Panc1 (cell line): ENCODE measurements at regions not wholly inside any gene's neighbourhood (a gene's known extent, or its start where the extent isn't known, plus 50 kb on each side); places are given as distances from the start of the nearest gene placed in this dataset.

Source experiments
- ATAC-seq: fragments of 200-7000 bp; cut with Tn5 transposase; 2 replicates; pipeline ENCODE4 v1.9.1; 2020; ENCODE audit warnings: mild to moderate bottlenecking, moderate library complexity
- BruUV-seq: library from RNA; stranded (reverse); fragments of 400-500 nt; replicated peaks from 2 replicates; lab custom pipeline; 2021; lab: Mats Ljungman, UMichigan
- CTCF ChIA-PET: fragments of 300-600 bp; sonication (Branson Sonifier 250); formaldehyde crosslinking; loops from one replicate; lab custom pipeline; 2022; ENCODE audit warnings: antibody characterized with exemption; lab: Charles Lee
- POLR2A ChIA-PET: fragments of 300-600 bp; sonication (Branson Sonifier 250); formaldehyde crosslinking; loops from one replicate; lab custom pipeline; 2022; ENCODE audit warnings: antibody characterized with exemption; lab: Charles Lee
- DNase-seq: peaks from one replicate; pipeline ENCODE4 v3.0.0-alpha.2; 2010; ENCODE audit warnings: low read depth, low spot score
- H3K27ac ChIP-seq: 2 replicates; pipeline ENCODE4 v1.5.1; 2011; ENCODE audit warnings: mild to moderate bottlenecking, low read length, inconsistent platforms
- H3K27me3 ChIP-seq: fragments of 200-500 bp; sonication (Bioruptor generic); 2 replicates; pipeline ENCODE4 v1.6.0; 2014; ENCODE audit warnings: low read length, inconsistent platforms; ENCODE audit not compliant: control insufficient read depth, insufficient read depth
- H3K36me3 ChIP-seq: fragments of 200-500 bp; sonication (Bioruptor generic); 2 replicates; pipeline ENCODE4 v1.5.1; 2014; ENCODE audit warnings: inconsistent platforms, mild to moderate bottlenecking, low read length, moderate library complexity; ENCODE audit not compliant: control insufficient read depth, insufficient read depth
- H3K4me1 ChIP-seq: 2 replicates; pipeline ENCODE4 v1.5.1; 2011; ENCODE audit warnings: inconsistent platforms, mild to moderate bottlenecking, low read length, moderate library complexity; ENCODE audit not compliant: control insufficient read depth, insufficient read depth
- H3K4me3 ChIP-seq, 2 experiments: 2 replicates each; pipeline ENCODE4 v1.5.1; 2011 to 2012; ENCODE audit warnings: low read depth in 2 of 2, low read length in 2 of 2, mild to moderate bottlenecking in 2 of 2, inconsistent platforms in 1 of 2, moderate library complexity in 1 of 2
- H3K9me3 ChIP-seq: fragments of 200-500 bp; sonication (Bioruptor generic); 2 replicates; pipeline ENCODE4 v1.5.1; 2014; ENCODE audit warnings: low read depth, mild to moderate bottlenecking, inconsistent platforms, low read length, moderate library complexity; ENCODE audit not compliant: control insufficient read depth, insufficient read depth
- CTCF ChIP-seq: fragments of 450-650 bp; IDR thresholded peaks from 2 replicates; pipeline ENCODE4 v1.5.1; 2017; ENCODE audit warnings: mild to moderate bottlenecking
- POLR2AphosphoS5 ChIP-seq: IDR thresholded peaks from 2 replicates; pipeline ENCODE4 v1.6.1; 2012; ENCODE audit warnings: mild to moderate bottlenecking, low read depth, low read length, moderate library complexity
- REST ChIP-seq, 2 experiments: IDR thresholded peaks; 2 replicates each; pipeline ENCODE4 v1.6.1; 2011 to 2012; ENCODE audit warnings: low read depth in 2 of 2, control low read depth in 1 of 2, low read length in 1 of 2, mild to moderate bottlenecking in 1 of 2, moderate library complexity in 1 of 2; ENCODE audit not compliant: insufficient read depth in 1 of 2
- SIN3A ChIP-seq: IDR thresholded peaks from 2 replicates; pipeline ENCODE4 v1.6.1; 2012; ENCODE audit warnings: low read depth, mild to moderate bottlenecking, low read length, moderate library complexity, borderline replicate concordance; ENCODE audit not compliant: insufficient read depth
- TCF7L2 ChIP-seq: IDR thresholded peaks from 2 replicates; pipeline ENCODE4 v1.6.1; 2011; ENCODE audit warnings: mild to moderate bottlenecking, low read depth, low read length, inconsistent platforms
- in situ Hi-C: cut with HindIII; loops from 2 replicates; pipeline ENCODE4 v1.10.0; 2016; ENCODE audit warnings: low sequenced_read_pairs, low pct_unique_long_range_greater_than_20kb
- intact Hi-C: fragments of 100-400 bp; cut with micrococcal nuclease; formaldehyde crosslinking; loops from one replicate; pipeline ENCODE4 v1.10.0; 2022; ENCODE audit not compliant: unreplicated experiment

GRCh38 chr12:47410383-47410782, 295.4 kb downstream of the RPAP3 start:
- TF ChIP-seq TCF7L2 (no peak), CTCF (no peak)
- Histone ChIP-seq H3K4me3 (no peak overlapping the region), H3K9me3 (no peaks in the 10 kb centered on the region), H3K4me1 (no peaks in the 10 kb centered on the region), H3K27ac (no peak overlapping the region), H3K27me3 (0 out of 2 replicates have a peak, but pooled peaks cover 2% of the 10 kb centered on the region), H3K36me3 (no peaks in the 10 kb centered on the region)
- POLR2A ChIA-PET = no interaction called here
- BruUV-seq = no TSS peak
- ATAC-seq (no peak), DNase-seq (no peak)
- intact Hi-C loops (no loop called here), in situ Hi-C loops (no loop called here)
- CTCF ChIA-PET = no interaction called here

GRCh38 chr12:47409310-47409987, 296.4 kb downstream of the RPAP3 start:
- H3K4me1 ChIP-seq = no peaks in the 10 kb centered on the region
- DNase-seq (no peak), ATAC-seq (no peak)
- POLR2A ChIA-PET = no interaction called here
- no peaks in the 10 kb centered on the region for H3K36me3 ChIP-seq
- H3K27me3 ChIP-seq = 0 out of 2 replicates have a peak, but pooled peaks cover 2% of the 10 kb centered on the region
- in situ Hi-C loops (no loop called here), intact Hi-C loops (no loop called here)
- H3K27ac ChIP-seq = no peak overlapping the region
- CTCF ChIA-PET = no interaction called here
- no peaks in the 10 kb centered on the region for H3K9me3 ChIP-seq
- H3K4me3 ChIP-seq = no peak overlapping the region
- TF ChIP-seq REST (IDR thresholded peaks at IDR 0.05; ENCODE audit: insufficient read depth in 1 of 2, low read depth in 2 of 2, low read length in 1 of 2) = no peak
- no peak for TF ChIP-seq SIN3A
- TF ChIP-seq TCF7L2 = no peak
- no peak for TF ChIP-seq CTCF
- no peak for TF ChIP-seq POLR2AphosphoS5
- BruUV-seq = no TSS peak
